Esophagus muscularis mucosa (tissue), 4 donors: ENCODE measurements at regions not wholly inside any gene's neighbourhood (a gene's known extent, or its start where the extent isn't known, plus 50 kb on each side); places are given as distances from the start of the nearest gene placed in this dataset.

ENCODE experiments used
- DNase-seq: peaks from one replicate; pipeline ENCODE4 v3.0.0-alpha.2; 2017; ENCODE audit errors: extremely low spot score
- H3K27ac ChIP-seq, 4 donors: fragments of 200-600 bp; sonication (generic); replicated peaks in 1 of 4; 1 replicate in 3 of 4; 2 replicates in 1 of 4; pipeline ENCODE4 v1.5.1; 2016 to 2019; ENCODE audit warnings: mild to moderate bottlenecking in 1 of 4
- H3K27me3 ChIP-seq, 4 donors: fragments of 200-600 bp; sonication (generic); one replicate each; pipeline versions ENCODE4 v1.5.1 to v1.6.0; 2016 to 2019
- H3K36me3 ChIP-seq, 4 donors: fragments of 200-600 bp; sonication (generic); one replicate each; pipeline ENCODE4 v1.5.1; 2016 to 2019
- H3K4me1 ChIP-seq, 4 donors: fragments of 200-600 bp; sonication (generic); one replicate each; pipeline ENCODE4 v1.5.1; 2016 to 2019
- H3K4me3 ChIP-seq, 4 donors: fragments of 200-600 bp; sonication (generic); 1 replicate in 2 of 4; 2 replicates in 2 of 4; pipeline ENCODE4 v1.5.1; 2016 to 2019; ENCODE audit warnings: mild to moderate bottlenecking in 4 of 4, moderate library complexity in 1 of 4
- H3K9me3 ChIP-seq, 4 donors: fragments of 200-600 bp; sonication (generic); 1 replicate in 3 of 4; 2 replicates in 1 of 4; pipeline ENCODE4 v1.5.1; 2016 to 2019
- CTCF ChIP-seq, 3 experiments: fragments of 200-600 bp in 2 of 3; fragments of 450-650 bp in 1 of 3; sonication (generic) in 2 of 3; IDR thresholded peaks; one replicate each; pipeline ENCODE4 v1.5.1; 2017 to 2019; ENCODE audit warnings: antibody characterized with exemption in 3 of 3, mild to moderate bottlenecking in 2 of 3, moderate library complexity in 1 of 3
- EP300 ChIP-seq: sonication (generic); formaldehyde crosslinking; IDR thresholded peaks from one replicate; pipeline ENCODE4 v1.6.1; 2017; ENCODE audit warnings: antibody characterized with exemption
- POLR2A ChIP-seq: fragments of 450-650 bp; IDR thresholded peaks from one replicate; pipeline ENCODE4 v1.6.1; 2017; ENCODE audit warnings: antibody characterized with exemption, moderate library complexity, mild to moderate bottlenecking, low read depth
- POLR2AphosphoS5 ChIP-seq, 2 donors: sonication (generic); formaldehyde crosslinking; IDR thresholded peaks; one replicate each; pipeline ENCODE4 v1.6.1; 2017; ENCODE audit warnings: antibody characterized with exemption in 2 of 2
- WGBS: methylation state at CpG from one replicate; pipeline ENCODE4 v1.1.5; 2018; 5-methylcytosine and 5-hydroxymethylcytosine counted together
- intact Hi-C: fragments of 100-400 bp; cut with DNase I; formaldehyde crosslinking; loops from one replicate; pipeline ENCODE4 v1.15.1; 2023

- H3K9me3 ChIP-seq, result no peaks in the 10 kb centered on the region
- H3K27ac ChIP-seq, result no peak overlapping the region
- H3K4me3 ChIP-seq, result no peak overlapping the region
- no peaks in the 10 kb centered on the region for H3K27me3 ChIP-seq
- TF ChIP-seq POLR2A, result no peak
- no peak for DNase-seq
- no peaks in the 10 kb centered on the region for H3K36me3 ChIP-seq
- intact Hi-C loops, result no loop called here
- no peaks in the 10 kb centered on the region for H3K4me1 ChIP-seq
Measured at GRCh38 chr2:35168351-35168750, 1187.2 kb upstream of the CRIM1 start.

GRCh38 chr2:35163948-35164347, 1191.6 kb upstream of the CRIM1 start:
- TF ChIP-seq CTCF (IDR thresholded peaks at IDR 0.05) (no peak), POLR2AphosphoS5 (IDR thresholded peaks at IDR 0.05) (no peak)
- no peaks in the 10 kb centered on the region for H3K36me3 ChIP-seq
- H3K27me3 ChIP-seq, result no peaks in the 10 kb centered on the region
- H3K27ac ChIP-seq, result no peak overlapping the region
- H3K9me3 ChIP-seq, result no peaks in the 10 kb centered on the region
- H3K4me1 ChIP-seq, result no peaks in the 10 kb centered on the region
- 75% methylated on average over 2 of the region's 2 CpGs for WGBS
- H3K4me3 ChIP-seq, result no peak overlapping the region
- intact Hi-C loops, result no loop called here
- no peak for DNase-seq

- H3K4me1 ChIP-seq, result no peaks in the 10 kb centered on the region
- DNase-seq, result no peak
- intact Hi-C loops, result no loop called here
- no peaks in the 10 kb centered on the region for H3K9me3 ChIP-seq
- H3K36me3 ChIP-seq, result no peaks in the 10 kb centered on the region
- 61% methylated on average over 4 of the region's 4 CpGs for WGBS
- H3K27me3 ChIP-seq, result no peaks in the 10 kb centered on the region
- no peak overlapping the region for H3K4me3 ChIP-seq
- no peak overlapping the region for H3K27ac ChIP-seq
- TF ChIP-seq POLR2A, result no peak
- no peak for TF ChIP-seq POLR2AphosphoS5 (IDR thresholded peaks at IDR 0.05)
- no peak for TF ChIP-seq CTCF (IDR thresholded peaks at IDR 0.05)
- no peak for TF ChIP-seq EP300
Measured at GRCh38 chr2:35160871-35161270, 1194.7 kb upstream of the CRIM1 start.

GRCh38 chr2:35125871-35126270, 1229.7 kb upstream of the CRIM1 start:
- no peaks in the 10 kb centered on the region for H3K36me3 ChIP-seq
- H3K4me1 ChIP-seq, result no peaks in the 10 kb centered on the region
- no peak overlapping the region for H3K27ac ChIP-seq
- H3K27me3 ChIP-seq, result no peaks in the 10 kb centered on the region
- TF ChIP-seq EP300 (no peak), CTCF (IDR thresholded peaks at IDR 0.05) (no peak), POLR2A (no peak), POLR2AphosphoS5 (IDR thresholded peaks at IDR 0.05) (no peak)
- H3K4me3 ChIP-seq, result no peak overlapping the region
- intact Hi-C loops, result no loop called here
- no peak for DNase-seq
- WGBS, result 36% methylated on average over 1 of the region's 1 CpG
- no peaks in the 10 kb centered on the region for H3K9me3 ChIP-seq

GRCh38 chr2:35125278-35125677, 1230.3 kb upstream of the CRIM1 start:
- TF ChIP-seq CTCF (IDR thresholded peaks at IDR 0.05), result no peak
- no peak for TF ChIP-seq POLR2A
- no peak for TF ChIP-seq EP300
- TF ChIP-seq POLR2AphosphoS5 (IDR thresholded peaks at IDR 0.05), result no peak
- WGBS, result 60% methylated on average over 1 of the region's 4 CpGs
- no peaks in the 10 kb centered on the region for H3K27me3 ChIP-seq
- no peaks in the 10 kb centered on the region for H3K9me3 ChIP-seq
- H3K4me3 ChIP-seq, result no peak overlapping the region
- H3K4me1 ChIP-seq, result no peaks in the 10 kb centered on the region
- no peaks in the 10 kb centered on the region for H3K36me3 ChIP-seq
- no peak for DNase-seq
- intact Hi-C loops, result no loop called here
- no peak overlapping the region for H3K27ac ChIP-seq
